ENCODE measurements at regions not wholly inside any gene's neighbourhood (a gene's known extent, or its start where the extent isn't known, plus 50 kb on each side); places are given as distances from the start of the nearest gene placed in this dataset.

GRCh38 chr14:31951638-31951964 is 125.5 kb upstream of the ARHGAP5 start:
- Histone ChIP-seq H3K36me3 (ENCODE audit: control insufficient read depth in 2 of 3, insufficient read depth in 3 of 3, low read length in 3 of 3) (no peaks in the 10 kb centered on the region), H3K4me3 (ENCODE audit: low read length) (no peak overlapping the region), H3K9me3 (ENCODE audit: control insufficient read depth in 2 of 3, low read length in 3 of 3) (no peaks in the 10 kb centered on the region), H3K4me1 (ENCODE audit: control insufficient read depth in 2 of 2, insufficient read depth in 2 of 2, low read length in 2 of 2) (no peaks in the 10 kb centered on the region), H3K27me3 (ENCODE audit: control insufficient read depth in 2 of 2, insufficient read depth in 2 of 2, low read length in 2 of 2) (no peaks in the 10 kb centered on the region), H3K27ac (ENCODE audit: low read depth, low read length) (no peak overlapping the region)
- H3K36me3 Mint-ChIP-seq, result peaks cover 0 to under 1% (median 0%) of the 10 kb centered on the region in 5 donors
- ATAC-seq, result no peak
- peak overlapping the region in 2 of 9 donors; percentile 13 to 56 for H3K27ac Mint-ChIP-seq
- no peak for DNase-seq
- intact Hi-C loops (cut with micrococcal nuclease), result no loop called here
- H3K9me3 Mint-ChIP-seq, result no peaks in the 10 kb centered on the region
- POLR2A ChIA-PET, result interaction anchor here (0.6 kb wide), 1 partner anchor 825 kb away, joined by 3 read pairs; no protein-coding TSS in a partner anchor
- peaks cover 2 to 33% (median 15%) of the 10 kb centered on the region in 7 donors for H3K4me1 Mint-ChIP-seq
- no peak overlapping the region for H3K4me3 Mint-ChIP-seq
- CTCF ChIA-PET, result interaction anchor here (1.1 kb wide), 1 partner anchor 17 kb away, joined by 3 read pairs; no protein-coding TSS in a partner anchor
- peaks cover 0 to 7% (median 0%) of the 10 kb centered on the region in 5 donors for H3K27me3 Mint-ChIP-seq

GRCh38 chr14:31952573-31952972 is 124.5 kb upstream of the ARHGAP5 start:
- H3K36me3 ChIP-seq (ENCODE audit: control insufficient read depth in 2 of 3, insufficient read depth in 3 of 3, low read length in 3 of 3), result no peaks in the 10 kb centered on the region
- Mint-ChIP-seq H3K27me3 (peaks cover 0 to 7% (median 0%) of the 10 kb centered on the region in 5 donors), H3K36me3 (peaks cover 0 to 3% (median 0%) of the 10 kb centered on the region in 5 donors), H3K4me3 (no peak overlapping the region), H3K27ac (no peak overlapping the region), H3K4me1 (peaks cover 0 to 23% (median 15%) of the 10 kb centered on the region in 7 donors), H3K9me3 (no peaks in the 10 kb centered on the region)
- ATAC-seq (no peak), DNase-seq (no peak)
- CTCF ChIA-PET, result no interaction called here
- intact Hi-C loops (cut with micrococcal nuclease), result no loop called here
- no peaks in the 10 kb centered on the region for H3K27me3 ChIP-seq (ENCODE audit: control insufficient read depth in 2 of 2, insufficient read depth in 2 of 2, low read length in 2 of 2)
- H3K27ac ChIP-seq (ENCODE audit: low read depth, low read length), result no peak overlapping the region
- no peaks in the 10 kb centered on the region for H3K9me3 ChIP-seq (ENCODE audit: control insufficient read depth in 2 of 3, low read length in 3 of 3)
- H3K4me1 ChIP-seq (ENCODE audit: control insufficient read depth in 2 of 2, insufficient read depth in 2 of 2, low read length in 2 of 2), result no peaks in the 10 kb centered on the region
- POLR2A ChIA-PET, result no interaction called here
- H3K4me3 ChIP-seq (ENCODE audit: low read length), result no peak overlapping the region

- H3K9me3 Mint-ChIP-seq, result no peaks in the 10 kb centered on the region
- peaks cover 0 to 4% (median 2%) of the 10 kb centered on the region in 5 donors for H3K36me3 Mint-ChIP-seq
- Histone ChIP-seq H3K9me3 (ENCODE audit: control insufficient read depth in 2 of 3, low read length in 3 of 3) (no peaks in the 10 kb centered on the region), H3K36me3 (ENCODE audit: control insufficient read depth in 2 of 3, insufficient read depth in 3 of 3, low read length in 3 of 3) (no peaks in the 10 kb centered on the region), H3K27ac (ENCODE audit: low read depth, low read length) (no peak overlapping the region), H3K4me3 (ENCODE audit: low read length) (no peak overlapping the region), H3K27me3 (ENCODE audit: control insufficient read depth in 2 of 2, insufficient read depth in 2 of 2, low read length in 2 of 2) (no peaks in the 10 kb centered on the region), H3K4me1 (ENCODE audit: control insufficient read depth in 2 of 2, insufficient read depth in 2 of 2, low read length in 2 of 2) (no peaks in the 10 kb centered on the region)
- intact Hi-C loops (cut with micrococcal nuclease), result no loop called here
- H3K27me3 Mint-ChIP-seq, result peaks cover 0 to 5% (median 0%) of the 10 kb centered on the region in 5 donors
- H3K4me1 Mint-ChIP-seq, result peaks cover 0 to 17% (median 11%) of the 10 kb centered on the region in 7 donors
- CTCF ChIA-PET, result no interaction called here
- POLR2A ChIA-PET, result no interaction called here
- ATAC-seq, result no peak
- DNase-seq, result no peak
- H3K27ac Mint-ChIP-seq, result no peak overlapping the region
- no peak overlapping the region for H3K4me3 Mint-ChIP-seq
Measured at GRCh38 chr14:31953210-31953609, 123.9 kb upstream of the ARHGAP5 start.

DNA sequence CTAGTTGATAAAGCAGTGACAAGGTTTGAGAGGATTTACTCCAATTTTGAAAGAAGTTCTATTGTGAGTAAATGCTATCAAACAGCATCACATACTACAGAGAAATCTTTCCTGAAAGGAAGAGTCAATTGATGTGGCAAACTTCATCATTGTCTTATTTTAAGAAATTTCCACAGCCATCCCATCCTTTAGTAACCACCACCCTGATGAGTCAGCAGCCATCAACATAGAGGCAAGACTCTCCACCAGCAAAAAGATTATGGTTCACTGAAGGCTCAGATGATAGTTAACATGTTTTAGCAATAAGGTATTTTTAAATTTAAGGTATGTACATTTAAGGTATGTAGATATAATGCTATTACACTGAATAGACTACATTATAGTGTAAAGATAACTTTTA is 122.1 kb upstream of the ARHGAP5 start:
- Mint-ChIP-seq H3K27ac (no peak overlapping the region), H3K9me3 (no peaks in the 10 kb centered on the region), H3K4me3 (no peak overlapping the region), H3K36me3 (peaks cover 0 to 4% (median 2%) of the 10 kb centered on the region in 5 donors), H3K27me3 (peaks cover 0 to 3% (median 0%) of the 10 kb centered on the region in 5 donors), H3K4me1 (peaks cover 0 to 14% (median 5%) of the 10 kb centered on the region in 7 donors)
- DNase-seq, result no peak
- ChIA-PET POLR2A (interaction anchor here (0.6 kb wide), 1 partner anchor 54 kb away, joined by 3 read pairs; no protein-coding TSS in a partner anchor), CTCF (no interaction called here)
- intact Hi-C loops (cut with micrococcal nuclease), result no loop called here
- Histone ChIP-seq H3K9me3 (ENCODE audit: control insufficient read depth in 2 of 3, low read length in 3 of 3) (no peaks in the 10 kb centered on the region), H3K4me3 (ENCODE audit: low read length) (no peak overlapping the region), H3K4me1 (ENCODE audit: control insufficient read depth in 2 of 2, insufficient read depth in 2 of 2, low read length in 2 of 2) (no peaks in the 10 kb centered on the region), H3K27ac (ENCODE audit: low read depth, low read length) (no peak overlapping the region), H3K27me3 (ENCODE audit: control insufficient read depth in 2 of 2, insufficient read depth in 2 of 2, low read length in 2 of 2) (no peaks in the 10 kb centered on the region), H3K36me3 (ENCODE audit: control insufficient read depth in 2 of 3, insufficient read depth in 3 of 3, low read length in 3 of 3) (no peaks in the 10 kb centered on the region)
- no peak for ATAC-seq

- no peak overlapping the region for H3K27ac ChIP-seq (ENCODE audit: low read depth, low read length)
- POLR2A ChIA-PET, result interaction anchor here (0.5 to 0.6 kb wide), 2 partner anchors 16 to 53 kb away, joined by 3 read pairs; no protein-coding TSS in a partner anchor
- no peak overlapping the region for H3K4me3 ChIP-seq (ENCODE audit: low read length)
- H3K27me3 Mint-ChIP-seq, result peaks cover 0 to 3% (median 0%) of the 10 kb centered on the region in 5 donors
- H3K9me3 Mint-ChIP-seq, result peaks cover 0 to 7% (median 2%) of the 10 kb centered on the region in 11 donors
- peaks cover 0 to 10% (median 2%) of the 10 kb centered on the region in 5 donors for H3K36me3 Mint-ChIP-seq
- H3K36me3 ChIP-seq (ENCODE audit: control insufficient read depth in 2 of 3, insufficient read depth in 3 of 3, low read length in 3 of 3), result no peaks in the 10 kb centered on the region
- H3K4me1 Mint-ChIP-seq, result peaks cover 0 to 9% (median 3%) of the 10 kb centered on the region in 7 donors
- CTCF ChIA-PET, result no interaction called here
- H3K4me1 ChIP-seq (ENCODE audit: control insufficient read depth in 2 of 2, insufficient read depth in 2 of 2, low read length in 2 of 2), result no peaks in the 10 kb centered on the region
- ATAC-seq (no peak), DNase-seq (no peak)
- intact Hi-C loops (cut with micrococcal nuclease), result no loop called here
- H3K4me3 Mint-ChIP-seq, result no peak overlapping the region
- no peaks in the 10 kb centered on the region for H3K27me3 ChIP-seq (ENCODE audit: control insufficient read depth in 2 of 2, insufficient read depth in 2 of 2, low read length in 2 of 2)
- H3K9me3 ChIP-seq (ENCODE audit: control insufficient read depth in 2 of 3, low read length in 3 of 3), result no peaks in the 10 kb centered on the region
- no peak overlapping the region for H3K27ac Mint-ChIP-seq
Measured at GRCh38 chr14:31955936-31956579, 121.0 kb upstream of the ARHGAP5 start.

- ChIA-PET CTCF (no interaction called here), POLR2A (interaction anchor here (0.8 to 1.0 kb wide), 2 partner anchors 12 to 23 kb away, joined by 3 read pairs; no protein-coding TSS in a partner anchor)
- H3K36me3 ChIP-seq (ENCODE audit: control insufficient read depth in 2 of 3, insufficient read depth in 3 of 3, low read length in 3 of 3), result no peaks in the 10 kb centered on the region
- intact Hi-C loops (cut with micrococcal nuclease), result no loop called here
- no peaks in the 10 kb centered on the region for H3K4me1 ChIP-seq (ENCODE audit: control insufficient read depth in 2 of 2, insufficient read depth in 2 of 2, low read length in 2 of 2)
- Mint-ChIP-seq H3K9me3 (peaks cover 0 to 7% (median 2%) of the 10 kb centered on the region in 11 donors), H3K27ac (no peak overlapping the region), H3K36me3 (peaks cover 0 to 10% (median 2%) of the 10 kb centered on the region in 5 donors), H3K4me3 (no peak overlapping the region), H3K27me3 (no peaks in the 10 kb centered on the region), H3K4me1 (peaks cover 0 to 9% (median 3%) of the 10 kb centered on the region in 7 donors)
- H3K27ac ChIP-seq (ENCODE audit: low read depth, low read length), result no peak overlapping the region
- ATAC-seq (no peak), DNase-seq (no peak)
- H3K9me3 ChIP-seq (ENCODE audit: control insufficient read depth in 2 of 3, low read length in 3 of 3), result no peaks in the 10 kb centered on the region
- no peaks in the 10 kb centered on the region for H3K27me3 ChIP-seq (ENCODE audit: control insufficient read depth in 2 of 2, insufficient read depth in 2 of 2, low read length in 2 of 2)
- no peak overlapping the region for H3K4me3 ChIP-seq (ENCODE audit: low read length)
Measured at GRCh38 chr14:31957565-31957964, 119.5 kb upstream of the ARHGAP5 start.

GRCh38 chr14:31960039-31960438 is 117.1 kb upstream of the ARHGAP5 start:
- intact Hi-C loops (cut with micrococcal nuclease), result no loop called here
- no peak for ATAC-seq
- H3K4me3 Mint-ChIP-seq, result no peak overlapping the region

More at GRCh38 chr14:31960039-31960438, 117.1 kb upstream of the ARHGAP5 start:
- no peak for DNase-seq
- Mint-ChIP-seq H3K27me3 (no peaks in the 10 kb centered on the region), H3K27ac (no peak overlapping the region), H3K4me1 (peaks cover 0 to 4% (median 0%) of the 10 kb centered on the region in 7 donors), H3K9me3 (peaks cover 0 to 7% (median 2%) of the 10 kb centered on the region in 11 donors), H3K36me3 (peaks cover 0 to 10% (median 2%) of the 10 kb centered on the region in 5 donors)
- H3K4me1 ChIP-seq (ENCODE audit: control insufficient read depth in 2 of 2, insufficient read depth in 2 of 2, low read length in 2 of 2), result no peaks in the 10 kb centered on the region
- H3K9me3 ChIP-seq (ENCODE audit: control insufficient read depth in 2 of 3, low read length in 3 of 3), result no peaks in the 10 kb centered on the region
- no peaks in the 10 kb centered on the region for H3K27me3 ChIP-seq (ENCODE audit: control insufficient read depth in 2 of 2, insufficient read depth in 2 of 2, low read length in 2 of 2)
- H3K36me3 ChIP-seq (ENCODE audit: control insufficient read depth in 2 of 3, insufficient read depth in 3 of 3, low read length in 3 of 3), result no peaks in the 10 kb centered on the region
- H3K4me3 ChIP-seq (ENCODE audit: low read length), result no peak overlapping the region
- ChIA-PET CTCF (no interaction called here), POLR2A (no interaction called here)
- H3K27ac ChIP-seq (ENCODE audit: low read depth, low read length), result no peak overlapping the region
